Endothelial cell of umbilical vein (primary cell): ENCODE measurements at regions not wholly inside any gene's neighbourhood (a gene's known extent, or its start where the extent isn't known, plus 50 kb on each side); places are given as distances from the start of the nearest gene placed in this dataset.

Source experiments
- BruUV-seq: library from RNA; stranded (reverse); fragments of 400-500 nt; replicated peaks from 2 replicates; lab custom pipeline; 2021; lab: Mats Ljungman, UMichigan
- CTCF ChIA-PET: fragments of 300-600, 350-600 bp; sonication (Branson Sonifier 250); formaldehyde crosslinking; loops from one replicate; lab custom pipeline; 2021; ENCODE audit warnings: antibody characterized with exemption, inconsistent platforms; lab: Charles Lee
- POLR2A ChIA-PET: fragments of 300-600, 350-600 bp; sonication (Branson Sonifier 250); formaldehyde crosslinking; loops from one replicate; lab custom pipeline; 2021; ENCODE audit warnings: antibody characterized with exemption, inconsistent platforms; lab: Charles Lee
- DNase-seq: peaks from one replicate; pipeline ENCODE4 v3.0.0-alpha.2; 2011; ENCODE audit warnings: low read depth, low spot score
- FAIRE-seq: peaks from 2 replicates; lab custom pipeline; 2011; peaks lifted over from hg19 to GRCh38; lab: Jason Lieb, UNC
- H2AFZ ChIP-seq: 2 replicates; pipeline ENCODE4 v1.6.0; 2012; ENCODE audit warnings: low read depth, low read length, control low read depth, inconsistent platforms
- H3K27ac ChIP-seq: 2 replicates; pipeline ENCODE4 v1.5.1; 2011; ENCODE audit warnings: low read depth, mild to moderate bottlenecking, control low read depth, low read length, moderate library complexity; ENCODE audit not compliant: insufficient read depth
- H3K27me3 ChIP-seq, 2 experiments: 2 replicates each; pipeline versions ENCODE4 v1.6.0 to v1.6.1; 2011; ENCODE audit warnings: low read length in 2 of 2, mixed read lengths in 1 of 2; ENCODE audit not compliant: control insufficient read depth in 2 of 2, insufficient read depth in 2 of 2
- H3K36me3 ChIP-seq, 2 experiments: 2 replicates in 1 of 2; 3 replicates in 1 of 2; pipeline ENCODE4 v1.5.1; 2011; ENCODE audit warnings: low read length in 2 of 2, mild to moderate bottlenecking in 1 of 2, moderate library complexity in 1 of 2; ENCODE audit not compliant: control insufficient read depth in 2 of 2, insufficient read depth in 2 of 2; ENCODE audit errors: extremely low read depth in 1 of 2
- H3K4me1 ChIP-seq: 3 replicates; pipeline ENCODE4 v1.5.1; 2011; ENCODE audit warnings: mild to moderate bottlenecking, low read length; ENCODE audit not compliant: control insufficient read depth, insufficient read depth; ENCODE audit errors: extremely low read depth
- H3K4me2 ChIP-seq: 2 replicates; pipeline ENCODE4 v1.6.1; 2011; ENCODE audit warnings: low read length, control low read depth, mixed read lengths; ENCODE audit not compliant: insufficient read depth
- H3K4me3 ChIP-seq, 3 experiments: fragments of 200-600 bp in 1 of 3; sonication (generic), shearing (Covaris generic) in 1 of 3; replicated peaks in 1 of 3; 2 replicates each; pipeline ENCODE4 v1.5.1; 2011 to 2016; ENCODE audit warnings: control low read depth in 3 of 3, low read length in 3 of 3, mild to moderate bottlenecking in 2 of 3, inconsistent platforms in 1 of 3, low read depth in 1 of 3, moderate library complexity in 1 of 3; ENCODE audit not compliant: insufficient read depth in 1 of 3
- H3K79me2 ChIP-seq: 2 replicates; pipeline ENCODE4 v1.6.0; 2012; ENCODE audit warnings: low read length, inconsistent platforms; ENCODE audit not compliant: control insufficient read depth, insufficient read depth
- H3K9ac ChIP-seq: replicated peaks from 2 replicates; pipeline ENCODE3; 2011; ENCODE audit warnings: low read length, control low read depth; ENCODE audit not compliant: insufficient read depth; ENCODE audit errors: extremely low read depth
- H3K9me1 ChIP-seq: replicated peaks from 3 replicates; pipeline ENCODE4 v1.6.0; 2011; ENCODE audit warnings: mild to moderate bottlenecking, low read length; ENCODE audit not compliant: control insufficient read depth, insufficient read depth; ENCODE audit errors: extremely low read depth
- H3K9me3 ChIP-seq: replicated peaks from 2 replicates; pipeline ENCODE4 v1.5.1; 2012; ENCODE audit warnings: low read length, inconsistent platforms; ENCODE audit not compliant: control insufficient read depth, insufficient read depth
- H4K20me1 ChIP-seq: replicated peaks from 2 replicates; pipeline ENCODE3; 2011; ENCODE audit warnings: mild to moderate bottlenecking, low read length; ENCODE audit not compliant: control insufficient read depth, insufficient read depth; ENCODE audit errors: extremely low read depth
- EZH2 ChIP-seq: IDR thresholded peaks from 2 replicates; pipeline ENCODE4 v1.6.1; 2012; ENCODE audit warnings: borderline replicate concordance, low read depth, mild to moderate bottlenecking, moderate library complexity, low read length, inconsistent platforms; ENCODE audit not compliant: severe bottlenecking
- FOS ChIP-seq: IDR thresholded peaks from 2 replicates; pipeline ENCODE4 v1.6.1; 2011; ENCODE audit warnings: mild to moderate bottlenecking, low read length, moderate library complexity, borderline replicate concordance; ENCODE audit not compliant: insufficient read depth
- GATA2 ChIP-seq: IDR thresholded peaks from 2 replicates; pipeline ENCODE4 v1.7.0; 2011; ENCODE audit warnings: low read depth, mild to moderate bottlenecking, moderate library complexity, mixed read lengths, low read length; ENCODE audit not compliant: insufficient read length, insufficient read depth
- JUN ChIP-seq: IDR thresholded peaks from 2 replicates; pipeline ENCODE4 v1.6.1; 2011; ENCODE audit warnings: borderline replicate concordance, low read depth; ENCODE audit not compliant: insufficient read length, insufficient read depth
- MYC ChIP-seq: IDR thresholded peaks from one replicate; pipeline ENCODE4 v1.6.1; 2011; ENCODE audit warnings: mild to moderate bottlenecking, low read depth, low read length
- POLR2A ChIP-seq: IDR thresholded peaks from 2 replicates; pipeline ENCODE4 v1.6.1; 2012; ENCODE audit warnings: low read depth, mild to moderate bottlenecking, control low read depth, low read length
- POLR2AphosphoS5 ChIP-seq: IDR thresholded peaks from 2 replicates; pipeline ENCODE4 v1.6.1; 2012; ENCODE audit warnings: low read depth, mild to moderate bottlenecking, control low read depth, low read length, moderate library complexity; ENCODE audit not compliant: insufficient read depth
- dilution Hi-C: fragments of 300-500 bp; cut with MboI; formaldehyde crosslinking; loops from one replicate; pipeline ENCODE4 v1.15.0; 2019; ENCODE audit warnings: low sequenced_read_pairs; ENCODE audit not compliant: extremely low pct_ligation_motif_present
- intact Hi-C: fragments of 100-400 bp; cut with micrococcal nuclease; formaldehyde crosslinking; loops from one replicate; pipeline ENCODE4 v1.10.0; 2022
- TF ChIP-seq, protein P1 (sequence below): IDR thresholded peaks from 2 replicates; pipeline ENCODE4 v1.6.1; 2011; ENCODE audit not compliant: insufficient read depth, insufficient read length
- TF ChIP-seq, protein P2 (sequence below), 2 donors: IDR thresholded peaks; 1 replicate in 1 of 2; 2 replicates in 1 of 2; pipeline ENCODE4 v1.5.1; 2011; ENCODE audit warnings: low read length in 2 of 2, mild to moderate bottlenecking in 2 of 2, moderate library complexity in 2 of 2, control low read depth in 1 of 2, inconsistent platforms in 1 of 2, low read depth in 1 of 2; ENCODE audit not compliant: insufficient read depth in 1 of 2; ENCODE audit errors: extremely low read depth in 1 of 2

DNA sequence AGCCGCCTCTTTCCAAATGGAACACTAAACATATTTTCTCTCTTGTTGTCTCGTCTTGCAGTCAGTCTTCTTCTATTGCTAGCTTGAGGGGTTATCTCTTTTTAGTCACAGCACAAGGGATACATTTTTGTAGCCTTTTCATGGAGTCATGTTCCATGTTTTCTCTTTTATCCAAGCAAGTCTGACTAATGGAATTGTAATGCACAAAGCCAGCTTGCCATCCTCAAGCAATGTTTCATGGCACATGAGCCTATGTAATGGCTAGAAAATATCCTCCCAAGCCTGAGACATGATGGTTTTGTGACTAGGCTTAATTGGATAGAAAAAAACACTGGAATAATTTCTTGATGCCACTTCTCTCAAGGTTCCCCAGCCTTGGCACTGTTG, 414.6 kb upstream of the GOT2 start:
- no peak overlapping the region for H3K4me3 ChIP-seq
- no peaks in the 10 kb centered on the region for H3K79me2 ChIP-seq
- ChIA-PET CTCF (no interaction called here), POLR2A (no interaction called here)
- TF ChIP-seq GATA2 = no peak
- TF ChIP-seq EZH2 = no peak
- no peak for TF ChIP-seq POLR2AphosphoS5
- no peak for TF ChIP-seq MYC
- no peak for TF ChIP-seq POLR2A
- no peak for TF ChIP-seq JUN
- TF ChIP-seq, protein P1, sequence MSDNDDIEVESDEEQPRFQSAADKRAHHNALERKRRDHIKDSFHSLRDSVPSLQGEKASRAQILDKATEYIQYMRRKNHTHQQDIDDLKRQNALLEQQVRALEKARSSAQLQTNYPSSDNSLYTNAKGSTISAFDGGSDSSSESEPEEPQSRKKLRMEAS = no peak
- TF ChIP-seq FOS = no peak
- TF ChIP-seq, protein P2, sequence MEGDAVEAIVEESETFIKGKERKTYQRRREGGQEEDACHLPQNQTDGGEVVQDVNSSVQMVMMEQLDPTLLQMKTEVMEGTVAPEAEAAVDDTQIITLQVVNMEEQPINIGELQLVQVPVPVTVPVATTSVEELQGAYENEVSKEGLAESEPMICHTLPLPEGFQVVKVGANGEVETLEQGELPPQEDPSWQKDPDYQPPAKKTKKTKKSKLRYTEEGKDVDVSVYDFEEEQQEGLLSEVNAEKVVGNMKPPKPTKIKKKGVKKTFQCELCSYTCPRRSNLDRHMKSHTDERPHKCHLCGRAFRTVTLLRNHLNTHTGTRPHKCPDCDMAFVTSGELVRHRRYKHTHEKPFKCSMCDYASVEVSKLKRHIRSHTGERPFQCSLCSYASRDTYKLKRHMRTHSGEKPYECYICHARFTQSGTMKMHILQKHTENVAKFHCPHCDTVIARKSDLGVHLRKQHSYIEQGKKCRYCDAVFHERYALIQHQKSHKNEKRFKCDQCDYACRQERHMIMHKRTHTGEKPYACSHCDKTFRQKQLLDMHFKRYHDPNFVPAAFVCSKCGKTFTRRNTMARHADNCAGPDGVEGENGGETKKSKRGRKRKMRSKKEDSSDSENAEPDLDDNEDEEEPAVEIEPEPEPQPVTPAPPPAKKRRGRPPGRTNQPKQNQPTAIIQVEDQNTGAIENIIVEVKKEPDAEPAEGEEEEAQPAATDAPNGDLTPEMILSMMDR (IDR thresholded peaks at IDR 0.05; ENCODE audit: extremely low read depth in 1 of 2, insufficient read depth in 1 of 2, low read depth in 1 of 2, low read length in 2 of 2) = no peak
- H3K9me1 ChIP-seq = no peaks in the 10 kb centered on the region
- H3K27ac ChIP-seq = no peak overlapping the region
- no peaks in the 10 kb centered on the region for H3K4me1 ChIP-seq
- dilution Hi-C loops = no loop called here
- DNase-seq (no peak), FAIRE-seq (no peak)
- no peaks in the 10 kb centered on the region for H3K27me3 ChIP-seq
- H3K9me3 ChIP-seq = no peaks in the 10 kb centered on the region
- H3K9ac ChIP-seq = no peak overlapping the region
- BruUV-seq = no TSS peak
- no peak overlapping the region for H3K4me2 ChIP-seq
- intact Hi-C loops = no loop called here
- no peaks in the 10 kb centered on the region for H3K36me3 ChIP-seq
- no peaks in the 10 kb centered on the region for H4K20me1 ChIP-seq
- no peak overlapping the region for H2AFZ ChIP-seq
